Adrenal gland (tissue), 9 donors: ENCODE measurements at regions not wholly inside any gene's neighbourhood (a gene's known extent, or its start where the extent isn't known, plus 50 kb on each side); places are given as distances from the start of the nearest gene placed in this dataset.
"Not testable (repeated sequence)": the region's sequence is repeated elsewhere in the genome, so short reads cannot be mapped to it uniquely, and the experiment has no call there.

Source experiments
- DNase-seq, 7 donors: peaks; one replicate each; pipeline ENCODE4 v3.0.0-alpha.2; 2019 to 2020
- H3K27ac ChIP-seq, 5 donors: fragments of 200-600 bp; sonication (generic) in 4 of 5; 1 replicate in 3 of 5; 2 replicates in 2 of 5; pipeline versions ENCODE4 v1.5.1 to v1.8.0; 2016 to 2020; ENCODE audit warnings: mild to moderate bottlenecking in 1 of 5
- H3K27me3 ChIP-seq: fragments of 200-600 bp; 2 replicates; pipeline ENCODE4 v1.8.0; 2021
- H3K36me3 ChIP-seq, 2 donors: fragments of 200-600 bp; replicated peaks in 1 of 2; 1 replicate in 1 of 2; 2 replicates in 1 of 2; pipeline versions ENCODE4 v1.5.1 to v1.8.0; 2018 to 2022
- H3K4me1 ChIP-seq, 2 donors: fragments of 200-600 bp; replicated peaks in 1 of 2; 1 replicate in 1 of 2; 2 replicates in 1 of 2; pipeline versions ENCODE4 v1.5.1 to v1.8.0; 2018 to 2021
- H3K4me3 ChIP-seq, 4 donors: fragments of 200-600 bp; sonication (generic) in 3 of 4; one replicate each; pipeline ENCODE4 v1.5.1; 2016 to 2018
- H3K9me3 ChIP-seq, 3 donors: fragments of 200-600 bp; sonication (generic) in 1 of 3; replicated peaks in 1 of 3; 1 replicate in 2 of 3; 2 replicates in 1 of 3; pipeline versions ENCODE4 v1.5.1 to v1.8.0; 2016 to 2021
- CTCF ChIP-seq, 6 experiments: fragments of 450-650 bp in 4 of 6; fragments of 200-600 bp in 2 of 6; sonication (generic) in 1 of 6; IDR thresholded peaks; 1 replicate in 5 of 6; 2 replicates in 1 of 6; pipeline versions ENCODE4 v1.5.1 to v1.8.0; 2016 to 2021; ENCODE audit warnings: antibody characterized with exemption in 6 of 6, mild to moderate bottlenecking in 2 of 6, moderate library complexity in 1 of 6
- POLR2A ChIP-seq, 2 donors: fragments of 450-650 bp; IDR thresholded peaks; one replicate each; pipeline ENCODE4 v1.6.1; 2017; ENCODE audit warnings: antibody characterized with exemption in 2 of 2, mild to moderate bottlenecking in 2 of 2, moderate library complexity in 1 of 2
- WGBS, 4 donors: extraction: QIAGEN DNeasy Blood & Tissue Kit in 2 of 4; methylation state at CpG; one replicate each; pipeline versions ENCODE4 v1.1.5 to v1.1.7; 2013 to 2017; 5-methylcytosine and 5-hydroxymethylcytosine counted together
- intact Hi-C, 2 donors: fragments of 100-400 bp; cut with DNase I; formaldehyde crosslinking; loops; one replicate each; pipeline versions ENCODE4 v1.14.1 to v1.15.0; 2022 to 2023
- donor health status: healthy with polysubstance abuse.
- donor health status: Bipolar disorder and iron deficiency.
- donor health status: DM: yes; HTN: yes; CAD: no.
- donor health status: DM: no; HTN: no; CAD: no.
- donor health status: DM: no; HTN: no; CAD: no.

- no peaks in the 10 kb centered on the region for H3K9me3 ChIP-seq
- WGBS, 4 donors: 27 to 57% (median 47%) methylated on average over 1 of the region's 1 CpG
- no peak overlapping the region for H3K4me3 ChIP-seq
- H3K36me3 ChIP-seq: no peaks in the 10 kb centered on the region
- DNase-seq: peak in 1 of 7 donors; percentile 37
- intact Hi-C loops: no loop called here
- no peak overlapping the region for H3K27ac ChIP-seq
- no peaks in the 10 kb centered on the region for H3K27me3 ChIP-seq
- TF ChIP-seq CTCF (IDR thresholded peaks at IDR 0.05) (no peak), POLR2A (IDR thresholded peaks at IDR 0.05) (no peak)
- no peaks in the 10 kb centered on the region for H3K4me1 ChIP-seq
Observed at GRCh38 chr5:106080535-106080934, 1590.2 kb downstream of the EFNA5 start.

GRCh38 chr5:106076655-106077054 lies 1594.1 kb downstream of the EFNA5 start:
- DNase-seq: no peak
- Histone ChIP-seq H3K27me3 (no peaks in the 10 kb centered on the region), H3K4me1 (no peaks in the 10 kb centered on the region), H3K27ac (no peak overlapping the region), H3K9me3 (no peaks in the 10 kb centered on the region), H3K36me3 (no peaks in the 10 kb centered on the region), H3K4me3 (no peak overlapping the region)
- TF ChIP-seq CTCF (IDR thresholded peaks at IDR 0.05) (no peak), POLR2A (IDR thresholded peaks at IDR 0.05) (no peak)
- intact Hi-C loops: no loop called here
- 82 to 90% (median 83%) methylated on average over 4 of the region's 4 CpGs for WGBS, 4 donors

GRCh38 chr5:106072208-106072607 lies 1598.5 kb downstream of the EFNA5 start:
- no peak for DNase-seq
- Histone ChIP-seq H3K4me1 (no peaks in the 10 kb centered on the region), H3K9me3 (no peaks in the 10 kb centered on the region), H3K4me3 (no peak overlapping the region), H3K27ac (no peak overlapping the region), H3K27me3 (no peaks in the 10 kb centered on the region), H3K36me3 (no peaks in the 10 kb centered on the region)
- no peak for TF ChIP-seq POLR2A (IDR thresholded peaks at IDR 0.05)
- TF ChIP-seq CTCF (IDR thresholded peaks at IDR 0.05): no peak
- intact Hi-C loops: no loop called here
- WGBS, 4 donors: 85 to 89% (median 87%) methylated on average over 2 of the region's 2 CpGs

GRCh38 chr5:106047341-106047740 lies 1623.4 kb downstream of the EFNA5 start:
- H3K27me3 ChIP-seq: no peaks in the 10 kb centered on the region
- TF ChIP-seq POLR2A (IDR thresholded peaks at IDR 0.05) (no peak), CTCF (IDR thresholded peaks at IDR 0.05) (no peak)
- WGBS, 4 donors: 60 to 76% (median 71%) methylated on average over 1 of the region's 1 CpG

GRCh38 chr5:106032069-106032468 lies 1638.7 kb downstream of the EFNA5 start:
- H3K27ac ChIP-seq, DNase-seq, H3K4me3 ChIP-seq, H3K27me3 ChIP-seq, H3K9me3 ChIP-seq, H3K36me3 ChIP-seq, H3K4me1 ChIP-seq, intact Hi-C loops: not testable (repeated sequence)
- WGBS, 4 donors: 56 to 83% (median 66%) methylated on average over 1 to 2 of the region's 2 CpGs

More at GRCh38 chr5:106047341-106047740, 1623.4 kb downstream of the EFNA5 start:
- intact Hi-C loops: no loop called here
- Histone ChIP-seq H3K36me3 (no peaks in the 10 kb centered on the region), H3K9me3 (peaks cover 0 to 5% (median 0%) of the 10 kb centered on the region in 3 donors), H3K4me1 (no peaks in the 10 kb centered on the region), H3K4me3 (no peak overlapping the region), H3K27ac (no peak overlapping the region)
- no peak for DNase-seq
